Caco-2 (cell line): ENCODE measurements at regions not wholly inside any gene's neighbourhood (a gene's known extent, or its start where the extent isn't known, plus 50 kb on each side); places are given as distances from the start of the nearest gene placed in this dataset.

ENCODE experiments used
- BruUV-seq: library from RNA; stranded (reverse); fragments of 400-500 nt; replicated peaks from 2 replicates; lab custom pipeline; 2021; lab: Mats Ljungman, UMichigan
- CTCF ChIA-PET: fragments of 300-600 bp; sonication (Branson Sonifier 250); formaldehyde crosslinking; loops from one replicate; lab custom pipeline; 2022; ENCODE audit warnings: antibody characterized with exemption; lab: Charles Lee
- POLR2A ChIA-PET: fragments of 300-600 bp; sonication (Branson Sonifier 250); formaldehyde crosslinking; loops from one replicate; lab custom pipeline; 2022; ENCODE audit warnings: antibody characterized with exemption; lab: Charles Lee
- DNase-seq, 2 experiments: peaks; one replicate each; pipeline versions ENCODE4 v3.0.0 to v3.0.0-alpha.2; 2020 to 2022
- H3K27me3 ChIP-seq: replicated peaks from 2 replicates; pipeline ENCODE4 v1.6.0; 2011; ENCODE audit warnings: low read length; ENCODE audit not compliant: control insufficient read depth, insufficient read depth
- H3K36me3 ChIP-seq: 2 replicates; pipeline ENCODE4 v1.5.1; 2011; ENCODE audit warnings: low read length; ENCODE audit not compliant: control insufficient read depth, insufficient read depth
- H3K4me1 ChIP-seq: fragments of 250-450 bp; sonication (Bioruptor Pico); 2 replicates; pipeline ENCODE4 v1.5.1; 2020; ENCODE audit warnings: mild to moderate bottlenecking
- H3K4me3 ChIP-seq: 2 replicates; pipeline ENCODE4 v1.5.1; 2011; ENCODE audit warnings: low read depth, mild to moderate bottlenecking, control low read depth, low read length
- H3K9me3 ChIP-seq: fragments of 250-450 bp; sonication (Bioruptor Pico); 2 replicates; pipeline ENCODE4 v1.5.1; 2020; ENCODE audit warnings: mild to moderate bottlenecking, moderate library complexity
- H3K27ac Mint-ChIP-seq: one replicate; pipeline ENCODE4 v1.8.0; 2022; ENCODE audit warnings: mixed read lengths; ENCODE audit not compliant: unreplicated experiment
- H3K27me3 Mint-ChIP-seq: one replicate; pipeline ENCODE4 v1.8.0; 2022; ENCODE audit warnings: mixed read lengths; ENCODE audit not compliant: insufficient read depth, unreplicated experiment
- H3K36me3 Mint-ChIP-seq: one replicate; pipeline ENCODE4 v1.8.0; 2022; ENCODE audit warnings: mild to moderate bottlenecking, mixed read lengths; ENCODE audit not compliant: insufficient read depth, unreplicated experiment
- H3K4me1 Mint-ChIP-seq: one replicate; pipeline ENCODE4 v1.8.0; 2022; ENCODE audit warnings: low read depth, mixed read lengths; ENCODE audit not compliant: unreplicated experiment
- H3K4me3 Mint-ChIP-seq: one replicate; pipeline ENCODE4 v1.8.0; 2022; ENCODE audit warnings: mild to moderate bottlenecking, moderate library complexity, mixed read lengths; ENCODE audit not compliant: unreplicated experiment
- H3K9me3 Mint-ChIP-seq: one replicate; pipeline ENCODE4 v1.8.0; 2022; ENCODE audit warnings: mixed read lengths; ENCODE audit not compliant: unreplicated experiment
- CTCF ChIP-seq, 2 experiments: fragments of 200-600 bp in 1 of 2; IDR thresholded peaks; 1 replicate in 1 of 2; 2 replicates in 1 of 2; pipeline versions ENCODE4 v1.5.1 to v1.8.0; 2011 to 2022; ENCODE audit warnings: antibody characterized with exemption in 1 of 2, control low read depth in 1 of 2, inconsistent platforms in 1 of 2, low read depth in 1 of 2, low read length in 1 of 2, mild to moderate bottlenecking in 1 of 2, moderate library complexity in 1 of 2; ENCODE audit not compliant: insufficient read depth in 1 of 2, severe bottlenecking in 1 of 2, unreplicated experiment in 1 of 2
- intact Hi-C: fragments of 100-400 bp; cut with micrococcal nuclease; formaldehyde crosslinking; loops from one replicate; pipeline ENCODE4 v1.10.0; 2022; ENCODE audit not compliant: unreplicated experiment

- no TSS peak for BruUV-seq
- Histone ChIP-seq H3K4me1 (0 out of 2 replicates have a peak, but pooled peaks cover 3% of the 10 kb centered on the region), H3K36me3 (no peaks in the 10 kb centered on the region), H3K27me3 (no peaks in the 10 kb centered on the region), H3K9me3 (no peaks in the 10 kb centered on the region; the same call in 1 of the 2 replicates), H3K4me3 (no peak overlapping the region)
- intact Hi-C loops, result no loop called here
- Mint-ChIP-seq H3K36me3 (no peaks in the 10 kb centered on the region), H3K4me1 (no peaks in the 10 kb centered on the region), H3K9me3 (no peaks in the 10 kb centered on the region), H3K27ac (no peak overlapping the region), H3K27me3 (peaks cover 3% of the 10 kb centered on the region), H3K4me3 (no peak overlapping the region)
- DNase-seq, result no peak
- CTCF ChIA-PET, result no interaction called here
- POLR2A ChIA-PET, result no interaction called here
- no peak for TF ChIP-seq CTCF (IDR thresholded peaks at IDR 0.05; ENCODE audit: insufficient read depth in 1 of 2, low read depth in 1 of 2, low read length in 1 of 2, severe bottlenecking in 1 of 2, unreplicated experiment in 1 of 2)
Measured at GRCh38 chr5:105899726-105900125, 1771.0 kb downstream of the EFNA5 start.

GRCh38 chr5:105898183-105898582 lies 1772.6 kb downstream of the EFNA5 start:
- no peak overlapping the region for H3K4me3 ChIP-seq
- no peak for DNase-seq
- Mint-ChIP-seq H3K36me3 (no peaks in the 10 kb centered on the region), H3K27me3 (peaks cover 3% of the 10 kb centered on the region), H3K4me3 (no peak overlapping the region), H3K27ac (no peak overlapping the region), H3K4me1 (no peaks in the 10 kb centered on the region), H3K9me3 (no peaks in the 10 kb centered on the region)
- H3K36me3 ChIP-seq, result no peaks in the 10 kb centered on the region
- 0 out of 2 replicates have a peak, but pooled peaks cover 3% of the 10 kb centered on the region for H3K4me1 ChIP-seq
- intact Hi-C loops, result no loop called here
- H3K27me3 ChIP-seq, result no peaks in the 10 kb centered on the region
- ChIA-PET POLR2A (no interaction called here), CTCF (no interaction called here)
- no peaks in the 10 kb centered on the region; the same call in 1 of the 2 replicates for H3K9me3 ChIP-seq
- no peak for TF ChIP-seq CTCF (IDR thresholded peaks at IDR 0.05; ENCODE audit: insufficient read depth in 1 of 2, low read depth in 1 of 2, low read length in 1 of 2, severe bottlenecking in 1 of 2, unreplicated experiment in 1 of 2)
- no TSS peak for BruUV-seq

GRCh38 chr5:105885266-105885665 lies 1785.5 kb downstream of the EFNA5 start:
- H3K27ac Mint-ChIP-seq, result no peak overlapping the region
- no peaks in the 10 kb centered on the region for H3K36me3 ChIP-seq
- H3K4me3 ChIP-seq, result no peak overlapping the region
- H3K27me3 Mint-ChIP-seq, result no peaks in the 10 kb centered on the region
- H3K36me3 Mint-ChIP-seq, result no peaks in the 10 kb centered on the region
- intact Hi-C loops, result no loop called here
- POLR2A ChIA-PET, result no interaction called here
- no peaks in the 10 kb centered on the region for H3K27me3 ChIP-seq
- CTCF ChIA-PET, result no interaction called here
- peaks cover 5% of the 10 kb centered on the region; the same call in 1 of the 2 replicates for H3K4me1 ChIP-seq
- no peak overlapping the region for H3K4me3 Mint-ChIP-seq
- no peak for DNase-seq
- no TSS peak for BruUV-seq
- no peaks in the 10 kb centered on the region for H3K4me1 Mint-ChIP-seq
- TF ChIP-seq CTCF (IDR thresholded peaks at IDR 0.05; ENCODE audit: insufficient read depth in 1 of 2, low read depth in 1 of 2, low read length in 1 of 2, severe bottlenecking in 1 of 2, unreplicated experiment in 1 of 2), result no peak
- H3K9me3 Mint-ChIP-seq, result no peaks in the 10 kb centered on the region
- H3K9me3 ChIP-seq, result no peaks in the 10 kb centered on the region; the same call in 1 of the 2 replicates
